Neuron (in vitro differentiated cells): ENCODE measurements at regions not wholly inside any gene's neighbourhood (a gene's known extent, or its start where the extent isn't known, plus 50 kb on each side); places are given as distances from the start of the nearest gene placed in this dataset.

Experiments
- H2AFZ ChIP-seq: one replicate; pipeline ENCODE4 v1.6.1; 2013; ENCODE audit warnings: low read depth, mild to moderate bottlenecking, inconsistent platforms, low read length, moderate library complexity
- H3K27me3 ChIP-seq: one replicate; pipeline ENCODE4 v1.6.1; 2013; ENCODE audit warnings: low read length; ENCODE audit not compliant: insufficient read depth
- H3K36me3 ChIP-seq: one replicate; pipeline ENCODE4 v1.6.1; 2013; ENCODE audit warnings: low read length; ENCODE audit not compliant: insufficient read depth
- H3K4me1 ChIP-seq: one replicate; pipeline ENCODE4 v1.6.1; 2013; ENCODE audit warnings: low read length; ENCODE audit not compliant: insufficient read depth
- H3K4me3 ChIP-seq: 2 replicates; pipeline ENCODE4 v1.5.1; 2013; ENCODE audit warnings: mild to moderate bottlenecking, low read length, moderate library complexity
- H3K9me3 ChIP-seq: one replicate; pipeline ENCODE4 v1.6.1; 2013; ENCODE audit warnings: low read length

GRCh38 chr13:90070837-90071525 lies 1276.5 kb upstream of the MIR17HG start:
- no peaks in the 10 kb centered on the region for H3K4me1 ChIP-seq
- no peaks in the 10 kb centered on the region for H3K36me3 ChIP-seq
- H2AFZ ChIP-seq: no peak overlapping the region
- H3K9me3 ChIP-seq: no peaks in the 10 kb centered on the region
- H3K4me3 ChIP-seq: no peak overlapping the region
- no peaks in the 10 kb centered on the region for H3K27me3 ChIP-seq

DNA sequence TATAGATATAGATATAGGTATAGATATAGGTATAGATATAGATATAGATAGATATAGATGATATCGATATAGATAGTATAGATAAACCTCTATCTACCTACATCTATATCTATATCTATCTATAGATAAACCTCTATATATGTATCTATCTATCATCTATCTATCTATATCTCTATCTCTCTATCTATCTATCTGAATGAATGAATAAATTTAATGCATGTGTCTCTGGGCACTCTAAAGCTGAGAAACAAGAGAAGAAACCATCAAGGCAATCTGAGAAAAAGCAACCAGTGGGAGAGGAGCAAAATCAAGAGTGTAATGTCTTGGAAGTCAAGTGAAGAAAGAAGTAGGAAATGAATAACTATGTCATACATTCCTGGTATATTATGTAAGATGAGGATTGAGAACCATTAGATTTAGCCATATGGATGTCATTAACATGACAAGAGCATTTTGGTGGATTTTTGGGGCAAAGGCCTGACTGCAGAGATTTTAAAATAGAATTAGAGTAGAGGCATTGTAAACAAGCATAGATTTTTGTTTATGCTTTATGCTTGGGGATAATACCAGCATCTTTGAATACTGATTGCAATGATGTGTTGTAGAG lies 1262.7 kb upstream of the MIR17HG start:
- Histone ChIP-seq H2AFZ (no peak overlapping the region), H3K9me3 (no peaks in the 10 kb centered on the region), H3K36me3 (no peaks in the 10 kb centered on the region), H3K4me1 (no peaks in the 10 kb centered on the region), H3K27me3 (no peaks in the 10 kb centered on the region), H3K4me3 (no peak overlapping the region)

- Histone ChIP-seq H3K4me3 (no peak overlapping the region), H2AFZ (no peak overlapping the region), H3K4me1 (no peaks in the 10 kb centered on the region), H3K27me3 (no peaks in the 10 kb centered on the region), H3K36me3 (no peaks in the 10 kb centered on the region), H3K9me3 (no peaks in the 10 kb centered on the region)
Observed at GRCh38 chr13:90089051-90089450, 1258.4 kb upstream of the MIR17HG start.

- no peaks in the 10 kb centered on the region for H3K9me3 ChIP-seq
- no peaks in the 10 kb centered on the region for H3K27me3 ChIP-seq
- no peaks in the 10 kb centered on the region for H3K36me3 ChIP-seq
- H2AFZ ChIP-seq: no peak overlapping the region
- no peaks in the 10 kb centered on the region for H3K4me1 ChIP-seq
- H3K4me3 ChIP-seq: no peak overlapping the region
Observed at GRCh38 chr13:90091611-90092010, 1255.9 kb upstream of the MIR17HG start.

DNA sequence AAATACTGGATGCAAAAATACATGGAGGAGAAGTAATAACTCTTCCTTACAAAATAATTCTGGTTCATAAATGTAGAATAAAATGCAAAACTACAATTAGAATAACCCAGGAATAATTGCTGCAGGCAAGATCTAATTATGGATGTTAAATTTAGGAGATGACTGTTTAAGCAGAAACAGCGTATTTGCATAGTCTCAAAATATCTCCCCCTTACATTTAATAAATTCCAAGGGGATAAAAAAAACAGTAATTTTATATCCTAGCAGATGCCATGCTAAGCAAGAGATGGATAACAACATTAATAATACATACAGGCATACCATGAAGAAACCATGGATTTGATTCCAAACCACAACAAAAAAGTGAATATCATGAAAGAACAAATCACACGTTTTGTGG lies 1253.1 kb upstream of the MIR17HG start:
- Histone ChIP-seq H3K9me3 (no peaks in the 10 kb centered on the region), H3K4me3 (no peak overlapping the region), H3K4me1 (no peaks in the 10 kb centered on the region), H3K36me3 (no peaks in the 10 kb centered on the region), H3K27me3 (no peaks in the 10 kb centered on the region), H2AFZ (no peak overlapping the region)

DNA sequence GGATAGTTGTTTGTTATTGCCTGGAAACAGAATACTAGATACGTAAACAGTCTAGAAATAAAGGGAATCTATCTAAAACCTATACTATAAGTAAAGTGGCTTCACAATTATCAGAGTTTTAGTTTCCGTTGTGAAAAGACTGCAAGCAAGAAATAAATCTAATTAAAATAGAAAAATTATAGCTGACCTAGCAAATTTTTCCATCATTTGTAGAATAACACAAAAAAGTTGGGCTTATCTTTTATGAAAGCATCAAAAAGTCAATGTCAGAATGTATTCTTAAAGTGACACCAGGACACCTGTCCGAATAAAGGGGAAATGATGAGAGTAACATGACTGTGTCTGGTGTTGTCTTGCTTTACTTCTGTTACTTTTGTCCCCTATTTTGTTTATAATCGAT lies 1248.9 kb upstream of the MIR17HG start:
- Histone ChIP-seq H3K27me3 (no peaks in the 10 kb centered on the region), H3K9me3 (no peaks in the 10 kb centered on the region), H2AFZ (no peak overlapping the region), H3K4me3 (no peak overlapping the region), H3K4me1 (no peaks in the 10 kb centered on the region), H3K36me3 (no peaks in the 10 kb centered on the region)

GRCh38 chr13:90099847-90100246 lies 1247.6 kb upstream of the MIR17HG start:
- no peak overlapping the region for H3K4me3 ChIP-seq
- H3K27me3 ChIP-seq: no peaks in the 10 kb centered on the region
- no peaks in the 10 kb centered on the region for H3K4me1 ChIP-seq
- no peaks in the 10 kb centered on the region for H3K9me3 ChIP-seq
- no peak overlapping the region for H2AFZ ChIP-seq
- no peaks in the 10 kb centered on the region for H3K36me3 ChIP-seq

GRCh38 chr13:90103099-90103784 lies 1244.2 kb upstream of the MIR17HG start:
- H3K4me1 ChIP-seq: peaks cover 5% of the 10 kb centered on the region
- H3K36me3 ChIP-seq: no peaks in the 10 kb centered on the region
- H3K9me3 ChIP-seq: no peaks in the 10 kb centered on the region
- no peaks in the 10 kb centered on the region for H3K27me3 ChIP-seq
- H2AFZ ChIP-seq: no peak overlapping the region
- no peak overlapping the region for H3K4me3 ChIP-seq

GRCh38 chr13:90104764-90105163 lies 1242.7 kb upstream of the MIR17HG start:
- Histone ChIP-seq H3K4me1 (peaks cover 5% of the 10 kb centered on the region), H3K9me3 (no peaks in the 10 kb centered on the region), H3K27me3 (no peaks in the 10 kb centered on the region), H2AFZ (no peak overlapping the region), H3K4me3 (no peak overlapping the region), H3K36me3 (no peaks in the 10 kb centered on the region)

GRCh38 chr13:90105276-90105675 lies 1242.2 kb upstream of the MIR17HG start:
- no peaks in the 10 kb centered on the region for H3K9me3 ChIP-seq
- H3K4me3 ChIP-seq: no peak overlapping the region

DNA sequence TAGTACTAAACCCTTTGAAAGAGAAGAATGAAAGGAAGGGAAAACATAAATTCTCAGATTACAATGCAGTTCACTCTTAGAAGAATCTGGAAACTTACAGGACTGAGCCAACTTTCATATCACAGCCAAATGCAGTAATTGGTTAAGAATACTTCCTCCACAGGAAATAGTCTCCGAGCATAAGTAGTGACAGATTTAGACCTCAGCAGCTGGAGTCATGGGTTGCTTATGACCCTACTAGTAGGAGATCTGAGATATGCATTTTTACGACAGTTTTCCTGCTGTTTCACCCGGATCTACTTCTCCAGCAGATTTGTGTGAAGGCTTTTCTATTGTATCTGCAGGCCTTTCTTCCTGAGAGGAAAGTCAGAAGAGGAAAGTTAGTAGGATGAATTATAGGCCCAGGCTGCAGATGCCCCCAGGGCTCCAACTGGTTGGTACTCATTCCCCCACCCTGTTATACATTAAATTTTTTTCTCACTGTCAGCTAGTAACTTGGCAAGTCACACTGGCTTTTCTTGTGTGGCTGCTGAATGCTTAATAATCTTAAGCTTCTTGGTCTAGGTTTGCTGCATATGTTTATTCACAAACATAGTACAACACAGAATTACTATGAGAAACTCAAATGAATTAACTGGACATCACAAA lies 1241.5 kb upstream of the MIR17HG start:
- Histone ChIP-seq H3K36me3 (no peaks in the 10 kb centered on the region), H3K9me3 (no peaks in the 10 kb centered on the region), H2AFZ (peak overlapping the region; percentile 52), H3K4me3 (no peak overlapping the region), H3K4me1 (peaks cover 5% of the 10 kb centered on the region), H3K27me3 (no peaks in the 10 kb centered on the region)

More at GRCh38 chr13:90105276-90105675, 1242.2 kb upstream of the MIR17HG start:
- Histone ChIP-seq H3K27me3 (no peaks in the 10 kb centered on the region), H2AFZ (peak overlapping the region; percentile 52), H3K4me1 (peaks cover 5% of the 10 kb centered on the region), H3K36me3 (no peaks in the 10 kb centered on the region)

DNA sequence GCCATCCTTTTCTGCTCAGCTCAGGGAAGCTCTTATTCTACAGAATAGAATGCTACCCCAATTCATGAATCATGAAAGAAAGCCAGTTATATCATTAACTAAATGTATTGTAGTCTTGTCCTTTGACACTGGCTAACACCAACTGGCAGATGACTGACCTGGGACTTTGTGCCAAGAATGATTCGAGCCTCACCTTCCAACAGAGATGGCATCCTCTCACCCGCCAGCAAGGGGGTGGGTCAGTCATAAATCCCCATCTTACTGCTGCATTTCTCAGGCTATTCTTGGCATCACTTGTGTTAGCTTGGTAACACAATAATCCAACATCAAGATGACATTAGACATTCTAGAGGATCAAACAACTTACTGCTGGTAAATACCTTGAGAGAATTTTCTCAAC lies 1239.8 kb upstream of the MIR17HG start:
- H3K9me3 ChIP-seq: no peaks in the 10 kb centered on the region
- no peak overlapping the region for H3K4me3 ChIP-seq
- H3K27me3 ChIP-seq: no peaks in the 10 kb centered on the region
- H3K4me1 ChIP-seq: peaks cover 5% of the 10 kb centered on the region
- no peaks in the 10 kb centered on the region for H3K36me3 ChIP-seq
- no peak overlapping the region for H2AFZ ChIP-seq

- Histone ChIP-seq H3K4me1 (peaks cover 5% of the 10 kb centered on the region), H2AFZ (no peak overlapping the region), H3K9me3 (no peaks in the 10 kb centered on the region), H3K27me3 (no peaks in the 10 kb centered on the region), H3K4me3 (no peak overlapping the region), H3K36me3 (no peaks in the 10 kb centered on the region)
Observed at GRCh38 chr13:90108547-90108946, 1238.9 kb upstream of the MIR17HG start.
